Stimulated activated naive CD8-positive, alpha-beta T cell treated with anti-CD3 and anti-CD28 coated beads, Interleukin-15, Interleukin-2, amounts not matched to agents 100 U/mL and 50 U/mL, for 24 hours (primary cell): ENCODE measurements at regions not wholly inside any gene's neighbourhood (a gene's known extent, or its start where the extent isn't known, plus 50 kb on each side); places are given as distances from the start of the nearest gene placed in this dataset.
"Not testable (repeated sequence)": the region's sequence is repeated elsewhere in the genome, so short reads cannot be mapped to it uniquely, and the experiment has no call there.

Source experiments
- ATAC-seq: fragments of 150-1000 bp; cut with Tn5 transposase; one replicate; pipeline ENCODE4 v1.10.0; 2021
- DNase-seq: peaks from one replicate; pipeline ENCODE4 v3.0.0; 2021

- ATAC-seq (no peak), DNase-seq (no peak)
Observed at GRCh38 chr4:181006499-181007260, 1236.5 kb upstream of the TENM3 start.

- DNase-seq (no peak), ATAC-seq (no peak)
Observed at GRCh38 chr4:181007751-181008150, 1235.5 kb upstream of the TENM3 start.

GRCh38 chr4:181008164-181008563 lies 1235.0 kb upstream of the TENM3 start:
- DNase-seq (no peak), ATAC-seq (no peak)

GRCh38 chr4:181013162-181013561 lies 1230.0 kb upstream of the TENM3 start:
- ATAC-seq: no peak

GRCh38 chr4:181017038-181017437 lies 1226.2 kb upstream of the TENM3 start:
- ATAC-seq (no peak), DNase-seq (no peak)

More at GRCh38 chr4:181013162-181013561, 1230.0 kb upstream of the TENM3 start:
- no peak for DNase-seq

- no peak for ATAC-seq
- DNase-seq: no peak
Observed at GRCh38 chr4:181018472-181018871, 1224.7 kb upstream of the TENM3 start.

- ATAC-seq (no peak), DNase-seq (no peak)
Observed at GRCh38 chr4:181018913-181019312, 1224.3 kb upstream of the TENM3 start.

- DNase-seq (no peak), ATAC-seq (no peak)
Observed at GRCh38 chr4:181020456-181020855, 1222.7 kb upstream of the TENM3 start.

- DNase-seq (no peak), ATAC-seq (no peak)
Observed at GRCh38 chr4:181021213-181021612, 1222.0 kb upstream of the TENM3 start.

GRCh38 chr4:181030135-181030921 lies 1212.9 kb upstream of the TENM3 start:
- ATAC-seq, DNase-seq: not testable (repeated sequence)

- ATAC-seq (no peak), DNase-seq (no peak)
Observed at GRCh38 chr4:181030961-181031360, 1212.2 kb upstream of the TENM3 start.

GRCh38 chr4:181043486-181043885 lies 1199.7 kb upstream of the TENM3 start:
- DNase-seq (no peak), ATAC-seq (no peak)

- ATAC-seq (no peak), DNase-seq (no peak)
Observed at GRCh38 chr4:181046809-181047208, 1196.4 kb upstream of the TENM3 start.

- DNase-seq: no peak
- no peak for ATAC-seq
Observed at GRCh38 chr4:181051931-181052330, 1191.3 kb upstream of the TENM3 start.

GRCh38 chr4:181061787-181062186 lies 1181.4 kb upstream of the TENM3 start:
- DNase-seq: no peak
- ATAC-seq: no peak

GRCh38 chr4:181063212-181063611 lies 1180.0 kb upstream of the TENM3 start:
- DNase-seq (no peak), ATAC-seq (no peak)

- ATAC-seq (no peak), DNase-seq (no peak)
Observed at GRCh38 chr4:181077341-181077740, 1165.9 kb upstream of the TENM3 start.

- DNase-seq (no peak), ATAC-seq (no peak)
Observed at GRCh38 chr4:181078196-181078595, 1165.0 kb upstream of the TENM3 start.

- ATAC-seq: no peak
- no peak for DNase-seq
Observed at GRCh38 chr4:181083757-181084361, 1159.3 kb upstream of the TENM3 start.

GRCh38 chr4:181085557-181085956 lies 1157.6 kb upstream of the TENM3 start:
- no peak for ATAC-seq
- no peak for DNase-seq

GRCh38 chr4:181105487-181105886 lies 1137.7 kb upstream of the TENM3 start:
- ATAC-seq (no peak), DNase-seq (no peak)

GRCh38 chr4:181106398-181106797 lies 1136.8 kb upstream of the TENM3 start:
- DNase-seq: no peak
- no peak for ATAC-seq

GRCh38 chr4:181108237-181108636 lies 1135.0 kb upstream of the TENM3 start:
- DNase-seq: no peak
- ATAC-seq: no peak
